SU-DHL-6 (cell line): ENCODE measurements at regions not wholly inside any gene's neighbourhood (a gene's known extent, or its start where the extent isn't known, plus 50 kb on each side); places are given as distances from the start of the nearest gene placed in this dataset.

Source experiments
- EZH2phosphoT487 ChIP-seq: fragments of 200-600 bp; sonication (generic), shearing (Covaris generic); conservative IDR thresholded peaks from 2 replicates; pipeline ENCODE4 v1.6.1; 2018; ENCODE audit warnings: mild to moderate bottlenecking, antibody characterized with exemption, low read length, moderate library complexity, mixed read lengths
- TF ChIP-seq, protein P1 (sequence below): fragments of 200-600 bp; sonication (generic); IDR thresholded peaks from one replicate; pipeline ENCODE4 v1.5.1; 2017; ENCODE audit warnings: antibody characterized with exemption, mild to moderate bottlenecking, low read length, moderate library complexity; ENCODE audit not compliant: insufficient read depth, poor library complexity, severe bottlenecking

DNA sequence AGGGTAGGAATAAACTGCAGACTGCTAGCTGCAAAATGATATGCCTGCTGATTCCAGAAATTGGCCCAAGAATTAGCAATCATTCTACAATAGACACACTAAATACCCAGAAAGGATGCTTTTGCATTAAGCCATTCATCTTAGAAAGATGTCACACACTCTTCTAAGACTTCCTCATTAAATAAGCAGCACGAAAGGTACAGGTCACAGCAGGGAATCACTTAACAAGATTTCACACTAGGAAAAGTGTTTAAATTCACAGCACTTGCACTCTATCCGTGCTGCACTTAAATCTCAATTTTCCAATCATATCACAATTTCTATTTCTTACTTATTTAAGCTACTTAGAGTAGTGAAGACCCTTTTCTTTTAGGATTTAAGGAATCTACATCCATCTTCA lies 372.8 kb upstream of the CBLB start:
- TF ChIP-seq, protein P1, sequence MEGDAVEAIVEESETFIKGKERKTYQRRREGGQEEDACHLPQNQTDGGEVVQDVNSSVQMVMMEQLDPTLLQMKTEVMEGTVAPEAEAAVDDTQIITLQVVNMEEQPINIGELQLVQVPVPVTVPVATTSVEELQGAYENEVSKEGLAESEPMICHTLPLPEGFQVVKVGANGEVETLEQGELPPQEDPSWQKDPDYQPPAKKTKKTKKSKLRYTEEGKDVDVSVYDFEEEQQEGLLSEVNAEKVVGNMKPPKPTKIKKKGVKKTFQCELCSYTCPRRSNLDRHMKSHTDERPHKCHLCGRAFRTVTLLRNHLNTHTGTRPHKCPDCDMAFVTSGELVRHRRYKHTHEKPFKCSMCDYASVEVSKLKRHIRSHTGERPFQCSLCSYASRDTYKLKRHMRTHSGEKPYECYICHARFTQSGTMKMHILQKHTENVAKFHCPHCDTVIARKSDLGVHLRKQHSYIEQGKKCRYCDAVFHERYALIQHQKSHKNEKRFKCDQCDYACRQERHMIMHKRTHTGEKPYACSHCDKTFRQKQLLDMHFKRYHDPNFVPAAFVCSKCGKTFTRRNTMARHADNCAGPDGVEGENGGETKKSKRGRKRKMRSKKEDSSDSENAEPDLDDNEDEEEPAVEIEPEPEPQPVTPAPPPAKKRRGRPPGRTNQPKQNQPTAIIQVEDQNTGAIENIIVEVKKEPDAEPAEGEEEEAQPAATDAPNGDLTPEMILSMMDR = no peak
- no peak for TF ChIP-seq EZH2phosphoT487
